Common myeloid progenitor, CD34-positive (primary cell): ENCODE measurements at regions not wholly inside any gene's neighbourhood (a gene's known extent, or its start where the extent isn't known, plus 50 kb on each side); places are given as distances from the start of the nearest gene placed in this dataset.

Experiments
- CTCF ChIA-PET: fragments of 350-600 bp; sonication (Branson Sonifier 250); formaldehyde crosslinking; loops from one replicate; lab custom pipeline; 2021; ENCODE audit warnings: antibody characterized with exemption; lab: Charles Lee
- POLR2A ChIA-PET: fragments of 350-600 bp; sonication (Branson Sonifier 250); formaldehyde crosslinking; loops from one replicate; lab custom pipeline; 2021; ENCODE audit warnings: antibody characterized with exemption; lab: Charles Lee
- DNase-seq, 3 donors: peaks; one replicate each; pipeline versions ENCODE4 v3.0.0 to v3.0.0-alpha.2; 2013
- H3K27ac ChIP-seq, 2 experiments: 1 replicate in 1 of 2; 2 replicates in 1 of 2; pipeline ENCODE4 v1.7.0; 2013; ENCODE audit warnings: inconsistent platforms in 2 of 2, low read length in 2 of 2, mild to moderate bottlenecking in 2 of 2, low read depth in 1 of 2, moderate library complexity in 1 of 2; ENCODE audit not compliant: severe bottlenecking in 2 of 2, insufficient read depth in 1 of 2, poor library complexity in 1 of 2
- H3K27me3 ChIP-seq, 5 experiments: replicated peaks in 2 of 5; 1 replicate in 3 of 5; 2 replicates in 2 of 5; pipeline versions ENCODE4 v1.6.1 to v1.7.0; 2013; ENCODE audit warnings: low read length in 4 of 5, mild to moderate bottlenecking in 2 of 5, moderate library complexity in 2 of 5, inconsistent platforms in 1 of 5; ENCODE audit not compliant: insufficient read depth in 5 of 5, control insufficient read depth in 4 of 5
- H3K36me3 ChIP-seq, 4 experiments: 1 replicate in 2 of 4; 2 replicates in 2 of 4; pipeline versions ENCODE4 v1.6.1 to v1.7.0; 2013; ENCODE audit warnings: low read length in 3 of 4, control low read depth in 1 of 4, mild to moderate bottlenecking in 1 of 4; ENCODE audit not compliant: control insufficient read depth in 4 of 4, insufficient read depth in 4 of 4
- H3K4me1 ChIP-seq, 4 experiments: 1 replicate in 3 of 4; 2 replicates in 1 of 4; pipeline versions ENCODE4 v1.6.1 to v1.7.1; 2013; ENCODE audit warnings: low read length in 3 of 4, mild to moderate bottlenecking in 3 of 4, control low read depth in 1 of 4, inconsistent platforms in 1 of 4, moderate library complexity in 1 of 4; ENCODE audit not compliant: control insufficient read depth in 4 of 4, insufficient read depth in 4 of 4; ENCODE audit errors: control extremely low read depth in 1 of 4
- H3K4me3 ChIP-seq, 7 experiments: 1 replicate in 4 of 7; 2 replicates in 3 of 7; pipeline versions ENCODE4 v1.5.1 to v1.7.0; 2013; ENCODE audit warnings: mild to moderate bottlenecking in 7 of 7, low read length in 6 of 7, moderate library complexity in 6 of 7, inconsistent platforms in 2 of 7, low read depth in 2 of 7, control low read depth in 1 of 7; ENCODE audit not compliant: insufficient read depth in 4 of 7, control insufficient read depth in 1 of 7; ENCODE audit errors: extremely low read depth in 1 of 7
- H3K9me3 ChIP-seq, 5 experiments: 1 replicate in 4 of 5; 2 replicates in 1 of 5; pipeline versions ENCODE4 v1.6.1 to v1.7.1; 2013; ENCODE audit warnings: low read length in 4 of 5, mild to moderate bottlenecking in 2 of 5, inconsistent platforms in 1 of 5, low read depth in 1 of 5, moderate library complexity in 1 of 5; ENCODE audit not compliant: control insufficient read depth in 4 of 5, insufficient read depth in 2 of 5; ENCODE audit errors: control extremely low read depth in 1 of 5
- WGBS: methylation state at CpG from one replicate; pipeline ENCODE4 v1.1.5; 2013; ENCODE audit not compliant: insufficient coverage; 5-methylcytosine and 5-hydroxymethylcytosine counted together

DNA sequence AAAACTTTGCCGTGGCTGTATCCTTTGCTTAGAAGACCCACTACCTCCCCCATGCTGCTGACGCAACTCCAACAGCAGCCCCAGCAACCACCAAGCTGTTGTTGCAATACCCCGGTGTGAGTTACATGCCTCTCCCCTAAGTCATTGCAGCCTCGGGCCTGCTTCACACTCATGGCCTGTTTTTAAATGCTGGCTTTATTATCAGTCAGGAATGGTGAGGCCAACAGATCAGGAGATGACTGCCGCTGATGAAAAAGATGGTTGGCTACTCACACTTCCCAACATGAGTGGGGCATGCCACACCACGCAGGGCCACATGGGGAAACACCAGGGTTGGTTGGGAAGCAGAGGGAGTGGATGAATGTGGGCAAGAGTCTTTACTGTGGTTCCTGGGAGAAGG, 171.5 kb upstream of the SYT13 start:
- ChIA-PET CTCF (no interaction called here), POLR2A (no interaction called here)
- no peaks in the 10 kb centered on the region for H3K36me3 ChIP-seq
- H3K27ac ChIP-seq = no peak overlapping the region
- H3K4me3 ChIP-seq = no peak overlapping the region
- no peaks in the 10 kb centered on the region for H3K4me1 ChIP-seq
- WGBS = 96% methylated on average over 4 of the region's 6 CpGs
- peaks cover 0 to 13% (median 9%) of the 10 kb centered on the region in 5 experiments for H3K27me3 ChIP-seq
- peaks cover 0 to 7% (median 2%) of the 10 kb centered on the region in 5 experiments for H3K9me3 ChIP-seq
- no peak for DNase-seq

- Histone ChIP-seq H3K4me3 (no peak overlapping the region), H3K4me1 (no peaks in the 10 kb centered on the region), H3K9me3 (peaks cover 0 to 7% (median 2%) of the 10 kb centered on the region in 5 experiments), H3K27me3 (peaks cover 0 to 13% (median 9%) of the 10 kb centered on the region in 5 experiments), H3K27ac (no peak overlapping the region), H3K36me3 (no peaks in the 10 kb centered on the region)
- no peak for DNase-seq
- ChIA-PET CTCF (interaction anchor here (0.7 kb wide), 1 partner anchor 85 kb away, joined by 3 read pairs; no protein-coding TSS in a partner anchor), POLR2A (no interaction called here)
- WGBS = 72% methylated on average over 6 of the region's 6 CpGs
Measured at GRCh38 chr11:45456686-45457085, 170.5 kb upstream of the SYT13 start.

- ChIA-PET POLR2A (no interaction called here), CTCF (no interaction called here)
- DNase-seq = no peak
- Histone ChIP-seq H3K9me3 (peaks cover 0 to 7% (median 2%) of the 10 kb centered on the region in 5 experiments), H3K4me3 (no peak overlapping the region), H3K27me3 (peaks cover 0 to 10% (median 9%) of the 10 kb centered on the region in 5 experiments), H3K27ac (no peak overlapping the region), H3K36me3 (no peaks in the 10 kb centered on the region), H3K4me1 (no peaks in the 10 kb centered on the region)
- WGBS = 87% methylated on average over 4 of the region's 6 CpGs
Measured at GRCh38 chr11:45455536-45455935, 169.4 kb upstream of the SYT13 start.

- no peak for DNase-seq
- Histone ChIP-seq H3K36me3 (no peaks in the 10 kb centered on the region), H3K9me3 (peaks cover 0 to 7% (median 2%) of the 10 kb centered on the region in 5 experiments), H3K27me3 (peaks cover 0 to 9% (median 7%) of the 10 kb centered on the region in 5 experiments), H3K4me3 (no peak overlapping the region), H3K4me1 (no peaks in the 10 kb centered on the region), H3K27ac (no peak overlapping the region)
- POLR2A ChIA-PET = no interaction called here
- CTCF ChIA-PET = no interaction called here
- WGBS = 80% methylated on average over 1 of the region's 1 CpG
Measured at GRCh38 chr11:45454917-45455401, 168.8 kb upstream of the SYT13 start.

GRCh38 chr11:45453721-45454120, 167.6 kb upstream of the SYT13 start:
- POLR2A ChIA-PET = no interaction called here
- WGBS = 66% methylated on average over 4 of the region's 4 CpGs

GRCh38 chr11:45451766-45452440, 165.8 kb upstream of the SYT13 start:
- Histone ChIP-seq H3K4me1 (no peaks in the 10 kb centered on the region), H3K36me3 (no peaks in the 10 kb centered on the region), H3K9me3 (peaks cover 0 to 7% (median 2%) of the 10 kb centered on the region in 5 experiments), H3K4me3 (no peak overlapping the region), H3K27ac (no peak overlapping the region), H3K27me3 (peaks cover 0 to 11% (median 4%) of the 10 kb centered on the region in 5 experiments)
- ChIA-PET CTCF (no interaction called here), POLR2A (no interaction called here)
- WGBS = 89% methylated on average over 3 of the region's 8 CpGs
- no peak for DNase-seq

More at GRCh38 chr11:45453721-45454120, 167.6 kb upstream of the SYT13 start:
- Histone ChIP-seq H3K36me3 (no peaks in the 10 kb centered on the region), H3K27ac (no peak overlapping the region), H3K4me3 (no peak overlapping the region), H3K27me3 (peaks cover 0 to 10% (median 8%) of the 10 kb centered on the region in 5 experiments), H3K9me3 (peaks cover 0 to 7% (median 2%) of the 10 kb centered on the region in 5 experiments), H3K4me1 (no peaks in the 10 kb centered on the region)
- no peak for DNase-seq
- CTCF ChIA-PET = no interaction called here

DNA sequence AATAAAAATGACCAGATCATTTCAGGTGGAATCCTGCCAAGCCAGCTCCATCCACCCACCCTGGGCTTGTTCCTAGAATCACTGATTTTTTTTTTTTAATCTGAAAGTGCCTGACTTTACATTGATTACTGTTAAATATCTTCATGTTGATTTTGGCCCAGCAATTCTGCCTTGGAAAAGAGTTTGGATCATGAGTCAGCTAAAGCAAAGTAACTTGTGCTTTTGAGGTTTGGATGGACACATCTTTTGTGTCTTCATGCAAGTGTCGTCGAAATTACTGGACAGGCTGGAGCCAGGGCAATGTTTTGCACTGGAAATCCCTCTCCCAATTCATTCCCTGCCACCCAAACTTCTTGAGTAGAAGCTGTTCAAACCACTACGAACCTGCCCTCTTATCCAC, 164.0 kb upstream of the SYT13 start:
- CTCF ChIA-PET = no interaction called here
- POLR2A ChIA-PET = no interaction called here
- DNase-seq = no peak
- Histone ChIP-seq H3K9me3 (peaks cover 0 to 4% (median 0%) of the 10 kb centered on the region in 5 experiments), H3K27me3 (peaks cover 0 to 16% (median 5%) of the 10 kb centered on the region in 5 experiments), H3K4me3 (no peak overlapping the region), H3K36me3 (no peaks in the 10 kb centered on the region), H3K27ac (no peak overlapping the region), H3K4me1 (no peaks in the 10 kb centered on the region)
- WGBS = no CpG with 5 or more reads among the region's 3 CpGs
